GM18861 (cell line): ENCODE measurements at regions not wholly inside any gene's neighbourhood (a gene's known extent, or its start where the extent isn't known, plus 50 kb on each side); places are given as distances from the start of the nearest gene placed in this dataset.

ENCODE experiments used
- ATAC-seq: cut with Tn5 transposase; IDR thresholded peaks from one replicate; pipeline ENCODE4 v1.9.1; 2021; ENCODE audit not compliant: unreplicated experiment

GRCh38 chr3:137061186-137061585, 103.4 kb downstream of the IL20RB start:
- ATAC-seq: no peak

- ATAC-seq: peak; percentile 89
These were observed 104.5 kb downstream of the IL20RB start for GRCh38 chr3:137062250-137062649.

- no peak for ATAC-seq
These were observed 107.6 kb downstream of the IL20RB start for GRCh38 chr3:137065381-137065780.

GRCh38 chr3:137066092-137066491, 108.3 kb downstream of the IL20RB start:
- no peak for ATAC-seq

- ATAC-seq: no peak
These were observed 113.3 kb downstream of the IL20RB start for GRCh38 chr3:137071104-137071503.

- no peak for ATAC-seq
These were observed 117.2 kb downstream of the IL20RB start for GRCh38 chr3:137075020-137075419.

GRCh38 chr3:137078040-137078439, 120.3 kb downstream of the IL20RB start:
- no peak for ATAC-seq

- no peak for ATAC-seq
These were observed 121.8 kb downstream of the IL20RB start for GRCh38 chr3:137079571-137079970.

- ATAC-seq: no peak
These were observed 123.9 kb downstream of the IL20RB start for GRCh38 chr3:137081711-137082110.

GRCh38 chr3:137082763-137083162, 125.0 kb downstream of the IL20RB start:
- no peak for ATAC-seq

GRCh38 chr3:137083332-137083731, 125.5 kb downstream of the IL20RB start:
- ATAC-seq: no peak

GRCh38 chr3:137084586-137084985, 126.8 kb downstream of the IL20RB start:
- no peak for ATAC-seq

- no peak for ATAC-seq
These were observed 139.6 kb downstream of the IL20RB start for GRCh38 chr3:137097386-137097785.

GRCh38 chr3:137097852-137098251, 140.1 kb downstream of the IL20RB start:
- no peak for ATAC-seq

GRCh38 chr3:137099364-137100219, 141.8 kb downstream of the IL20RB start:
- no peak for ATAC-seq

GRCh38 chr3:137100326-137100725, 142.5 kb downstream of the IL20RB start:
- no peak for ATAC-seq

GRCh38 chr3:137103739-137104138, 146.0 kb downstream of the IL20RB start:
- ATAC-seq: no peak

GRCh38 chr3:137105277-137105977, 147.6 kb downstream of the IL20RB start:
- no peak for ATAC-seq

GRCh38 chr3:137106612-137107240, 148.9 kb downstream of the IL20RB start:
- no peak for ATAC-seq

- ATAC-seq: no peak
These were observed 151.1 kb downstream of the IL20RB start for GRCh38 chr3:137108699-137109440.

GRCh38 chr3:137110392-137110996, 152.7 kb downstream of the IL20RB start:
- peak; percentile 89 for ATAC-seq
